Prostate gland (tissue), 2 donors: ENCODE measurements at regions not wholly inside any gene's neighbourhood (a gene's known extent, or its start where the extent isn't known, plus 50 kb on each side); places are given as distances from the start of the nearest gene placed in this dataset.

ENCODE experiments used
- DNase-seq: peaks from one replicate; pipeline ENCODE4 v3.0.0-alpha.2; 2019; ENCODE audit warnings: low spot score
- H3K27ac ChIP-seq, 2 donors: fragments of 200-600 bp; sonication (generic); 2 replicates each; pipeline ENCODE4 v1.5.1; 2017 to 2019
- H3K27me3 ChIP-seq: fragments of 200-600 bp; sonication (generic); replicated peaks from 2 replicates; pipeline ENCODE4 v1.5.1; 2019; ENCODE audit not compliant: insufficient read depth
- H3K36me3 ChIP-seq, 2 donors: fragments of 200-600 bp; sonication (generic); 1 replicate in 1 of 2; 2 replicates in 1 of 2; pipeline versions ENCODE4 v1.5.1 to v1.8.1; 2017 to 2019
- H3K4me1 ChIP-seq: fragments of 200-600 bp; sonication (generic); replicated peaks from 2 replicates; pipeline ENCODE4 v1.5.1; 2019
- H3K4me3 ChIP-seq, 2 donors: fragments of 200-600 bp; sonication (generic); 2 replicates each; pipeline ENCODE4 v1.5.1; 2017 to 2019
- H3K9me3 ChIP-seq: fragments of 200-600 bp; sonication (generic); 2 replicates; pipeline ENCODE4 v1.5.1; 2017
- CTCF ChIP-seq, 4 experiments: fragments of 200-600 bp in 2 of 4; fragments of 450-650 bp in 2 of 4; sonication (generic) in 2 of 4; IDR thresholded peaks; 1 replicate in 3 of 4; 2 replicates in 1 of 4; pipeline ENCODE4 v1.5.1; 2016 to 2019; ENCODE audit warnings: antibody characterized with exemption in 4 of 4, mild to moderate bottlenecking in 2 of 4, moderate library complexity in 2 of 4
- POLR2A ChIP-seq: fragments of 450-650 bp; IDR thresholded peaks from one replicate; pipeline ENCODE4 v1.6.1; 2016; ENCODE audit warnings: antibody characterized with exemption, mild to moderate bottlenecking
- POLR2AphosphoS5 ChIP-seq: sonication (generic); formaldehyde crosslinking; IDR thresholded peaks from one replicate; pipeline ENCODE4 v1.6.1; 2017; ENCODE audit warnings: antibody characterized with exemption
- WGBS: methylation state at CpG from one replicate; pipeline ENCODE4 v1.1.5; 2018; 5-methylcytosine and 5-hydroxymethylcytosine counted together
- intact Hi-C: fragments of 100-400 bp; cut with DNase I; formaldehyde crosslinking; loops from one replicate; pipeline ENCODE4 v1.14.2; 2022

- Histone ChIP-seq H3K27me3 (no peaks in the 10 kb centered on the region), H3K36me3 (no peaks in the 10 kb centered on the region), H3K4me3 (no peak overlapping the region), H3K4me1 (no peaks in the 10 kb centered on the region), H3K27ac (no peak overlapping the region), H3K9me3 (no peaks in the 10 kb centered on the region)
- TF ChIP-seq POLR2A (no peak), POLR2AphosphoS5 (no peak), CTCF (IDR thresholded peaks at IDR 0.05) (no peak)
- intact Hi-C loops: no loop called here
- DNase-seq: no peak
- WGBS: 69% methylated on average over 1 of the region's 1 CpG
These were observed 1159.7 kb upstream of the PCDH7 start for GRCh38 chr4:29560452-29560851.

GRCh38 chr4:29565256-29565655 is 1154.9 kb upstream of the PCDH7 start:
- no peak for DNase-seq
- intact Hi-C loops: no loop called here
- H3K27me3 ChIP-seq: no peaks in the 10 kb centered on the region
- no peaks in the 10 kb centered on the region for H3K4me1 ChIP-seq
- 91% methylated on average over 2 of the region's 2 CpGs for WGBS
- no peaks in the 10 kb centered on the region for H3K9me3 ChIP-seq
- no peak overlapping the region for H3K27ac ChIP-seq
- no peak overlapping the region for H3K4me3 ChIP-seq
- TF ChIP-seq POLR2AphosphoS5: no peak
- TF ChIP-seq POLR2A: no peak
- no peak for TF ChIP-seq CTCF (IDR thresholded peaks at IDR 0.05)
- H3K36me3 ChIP-seq: no peaks in the 10 kb centered on the region

- Histone ChIP-seq H3K36me3 (no peaks in the 10 kb centered on the region), H3K27me3 (no peaks in the 10 kb centered on the region), H3K4me1 (no peaks in the 10 kb centered on the region), H3K27ac (no peak overlapping the region), H3K9me3 (no peaks in the 10 kb centered on the region), H3K4me3 (no peak overlapping the region)
- DNase-seq: no peak
- 76% methylated on average over 1 of the region's 1 CpG for WGBS
- intact Hi-C loops: no loop called here
- no peak for TF ChIP-seq POLR2A
- TF ChIP-seq CTCF (IDR thresholded peaks at IDR 0.05): no peak
- TF ChIP-seq POLR2AphosphoS5: no peak
These were observed 1153.8 kb upstream of the PCDH7 start for GRCh38 chr4:29566371-29566770.

- no peak for DNase-seq
- Histone ChIP-seq H3K4me3 (no peak overlapping the region), H3K27me3 (no peaks in the 10 kb centered on the region), H3K4me1 (no peaks in the 10 kb centered on the region), H3K27ac (no peak overlapping the region), H3K9me3 (no peaks in the 10 kb centered on the region), H3K36me3 (no peaks in the 10 kb centered on the region)
- intact Hi-C loops: no loop called here
- TF ChIP-seq POLR2A: no peak
- no peak for TF ChIP-seq CTCF (IDR thresholded peaks at IDR 0.05)
- TF ChIP-seq POLR2AphosphoS5: no peak
- WGBS: 90% methylated on average over 3 of the region's 3 CpGs
These were observed 1148.8 kb upstream of the PCDH7 start for GRCh38 chr4:29571322-29571721.

- no peak overlapping the region for H3K27ac ChIP-seq
- no peaks in the 10 kb centered on the region for H3K9me3 ChIP-seq
- no peaks in the 10 kb centered on the region for H3K36me3 ChIP-seq
- 32% methylated on average over 2 of the region's 2 CpGs for WGBS
- no peak overlapping the region for H3K4me3 ChIP-seq
- no peaks in the 10 kb centered on the region for H3K27me3 ChIP-seq
- intact Hi-C loops: no loop called here
- no peak for DNase-seq
- no peak for TF ChIP-seq POLR2A
- no peak for TF ChIP-seq POLR2AphosphoS5
- no peak for TF ChIP-seq CTCF (IDR thresholded peaks at IDR 0.05)
- no peaks in the 10 kb centered on the region for H3K4me1 ChIP-seq
These were observed 1141.8 kb upstream of the PCDH7 start for GRCh38 chr4:29578329-29578728.
